HepG2 (cell line): ENCODE measurements at regions not wholly inside any gene's neighbourhood (a gene's known extent, or its start where the extent isn't known, plus 50 kb on each side); places are given as distances from the start of the nearest gene placed in this dataset.

Experiments
- ATAC-seq: fragments of 200-7000 bp; cut with Tn5 transposase; 3 replicates; pipeline ENCODE4 v1.9.1; 2020; ENCODE audit warnings: mild to moderate bottlenecking, moderate library complexity
- BruUV-seq: library from RNA; stranded (reverse); fragments of 400-500 nt; replicated peaks from 2 replicates; lab custom pipeline; 2021; lab: Mats Ljungman, UMichigan
- CTCF ChIA-PET: fragments of 300-600 bp; formaldehyde crosslinking; extraction: SDS; loops from one replicate; lab custom pipeline; 2021; ENCODE audit warnings: low total read pairs, inconsistent platforms, low intra/inter-chr PET ratio; lab: Yijun Ruan, JAX
- POLR2A ChIA-PET: fragments of 350-600 bp; sonication (Branson Sonifier 250); formaldehyde crosslinking; loops from one replicate; lab custom pipeline; 2020; ENCODE audit warnings: antibody characterized with exemption, inconsistent platforms; lab: Yijun Ruan, JAX
- DNase-seq: peaks from one replicate; pipeline ENCODE4 v3.0.0-alpha.2; 2015; ENCODE audit warnings: low spot score
- FAIRE-seq: peaks from 3 replicates; lab custom pipeline; 2011; peaks lifted over from hg19 to GRCh38; lab: Jason Lieb, UNC
- H2AFZ ChIP-seq: one replicate; pipeline ENCODE4 v1.6.1; 2011; ENCODE audit warnings: low read length, inconsistent platforms
- H3K27ac ChIP-seq: fragments of 300-600 bp; 3 replicates; pipeline ENCODE4 v1.8.0; 2011; ENCODE audit warnings: mixed run types, mild to moderate bottlenecking, mixed read lengths, low read length, inconsistent platforms; ENCODE audit not compliant: insufficient read depth; ENCODE audit errors: extremely low read length
- H3K27me3 ChIP-seq, 2 experiments: fragments of 200-600 bp in 1 of 2; 2 replicates in 1 of 2; 3 replicates in 1 of 2; pipeline versions ENCODE4 v1.6.0 to v1.8.0; 2011; ENCODE audit warnings: low read length in 2 of 2, mild to moderate bottlenecking in 2 of 2, moderate library complexity in 2 of 2, inconsistent platforms in 1 of 2; ENCODE audit not compliant: insufficient read depth in 2 of 2, control insufficient read depth in 1 of 2
- H3K36me3 ChIP-seq, 2 experiments: fragments of 200-600 bp in 1 of 2; replicated peaks in 1 of 2; 2 replicates in 1 of 2; 3 replicates in 1 of 2; pipeline versions ENCODE4 v1.5.1 to v1.8.0; 2011; ENCODE audit warnings: low read length in 2 of 2, inconsistent platforms in 1 of 2; ENCODE audit not compliant: insufficient read depth in 2 of 2, control insufficient read depth in 1 of 2
- H3K4me1 ChIP-seq: 2 replicates; pipeline ENCODE4 v1.5.1; 2012; ENCODE audit warnings: low read length, inconsistent platforms; ENCODE audit not compliant: insufficient read depth
- H3K4me2 ChIP-seq: 2 replicates; pipeline ENCODE4 v1.6.0; 2011; ENCODE audit warnings: low read depth, low read length, inconsistent platforms
- H3K4me3 ChIP-seq, 3 experiments: fragments of 200-600 bp in 1 of 3; sonication (generic), shearing (Covaris generic) in 1 of 3; replicated peaks in 1 of 3; 2 replicates each; pipeline ENCODE4 v1.5.1; 2011 to 2016; ENCODE audit warnings: low read length in 3 of 3, inconsistent platforms in 2 of 3, low read depth in 2 of 3, mild to moderate bottlenecking in 2 of 3, control low read depth in 1 of 3, mixed read lengths in 1 of 3; ENCODE audit not compliant: insufficient read depth in 1 of 3
- H3K79me2 ChIP-seq: one replicate; pipeline ENCODE4 v1.6.1; 2011; ENCODE audit warnings: low read length, inconsistent platforms; ENCODE audit not compliant: insufficient read depth
- H3K9ac ChIP-seq: 2 replicates; pipeline ENCODE4 v1.6.0; 2011; ENCODE audit warnings: mild to moderate bottlenecking, low read depth, low read length, inconsistent platforms; ENCODE audit not compliant: insufficient read depth
- H3K9me3 ChIP-seq: 2 replicates; pipeline ENCODE4 v1.5.1; 2012; ENCODE audit warnings: mild to moderate bottlenecking, low read length
- H4K20me1 ChIP-seq: 2 replicates; pipeline ENCODE4 v1.6.0; 2011; ENCODE audit warnings: inconsistent platforms, mild to moderate bottlenecking, low read length, moderate library complexity; ENCODE audit not compliant: insufficient read depth
- CCDC6 ChIP-seq: sonication (generic); formaldehyde crosslinking; IDR thresholded peaks from 2 replicates; pipeline ENCODE4 v1.8.1; 2022; ENCODE audit warnings: mild to moderate bottlenecking, missing genetic modification reagents, moderate library complexity
- E2F5 ChIP-seq: sonication (generic); formaldehyde crosslinking; conservative IDR thresholded peaks from 2 replicates; pipeline ENCODE4 v1.4.0; 2020; ENCODE audit warnings: missing genetic modification reagents
- KDM4B ChIP-seq: sonication (generic); formaldehyde crosslinking; IDR thresholded peaks from 2 replicates; pipeline ENCODE4 v1.4.0; 2020; ENCODE audit warnings: missing genetic modification reagents
- MIER3 ChIP-seq: IDR thresholded peaks from 2 replicates; pipeline ENCODE4 v1.6.1; 2016; ENCODE audit warnings: missing compliant biosample characterization, borderline replicate concordance
- RBFOX2 ChIP-seq: fragments of 200-400 bp; formaldehyde crosslinking; IDR thresholded peaks from 2 replicates; pipeline ENCODE4 v1.6.1; 2017; ENCODE audit warnings: low read depth, mild to moderate bottlenecking, low read length
- TOPORS ChIP-seq: sonication (generic); formaldehyde crosslinking; IDR thresholded peaks from 2 replicates; pipeline ENCODE4 v1.8.0; 2023; ENCODE audit warnings: mild to moderate bottlenecking, missing genetic modification reagents
- ZNF292 ChIP-seq: sonication (generic); formaldehyde crosslinking; IDR thresholded peaks from 2 replicates; pipeline ENCODE4 v1.8.1; 2022; ENCODE audit warnings: mild to moderate bottlenecking, low read depth, missing genetic modification reagents, borderline replicate concordance
- ZNF556 ChIP-seq: sonication (generic); formaldehyde crosslinking; IDR thresholded peaks from 2 replicates; pipeline ENCODE4 v1.4.0; 2020; ENCODE audit warnings: mild to moderate bottlenecking, missing genetic modification reagents, borderline replicate concordance
- ZNF639 ChIP-seq: conservative IDR thresholded peaks from 2 replicates; pipeline ENCODE4 v1.6.1; 2018; ENCODE audit warnings: missing genetic modification reagents
- ZNF709 ChIP-seq: sonication (generic); formaldehyde crosslinking; IDR thresholded peaks from 2 replicates; pipeline ENCODE4 v1.5.0; 2020; ENCODE audit warnings: mild to moderate bottlenecking, missing genetic modification reagents
- ZNF761 ChIP-seq: sonication (generic); formaldehyde crosslinking; conservative IDR thresholded peaks from 2 replicates; pipeline ENCODE4 v1.4.0; 2020; ENCODE audit warnings: mild to moderate bottlenecking, missing genetic modification reagents
- WGBS: methylation state at CpG from one replicate; pipeline ENCODE4 v1.1.6; 2017; ENCODE audit warnings: low lambda C conversion rate; 5-methylcytosine and 5-hydroxymethylcytosine counted together
- in situ Hi-C: cut with HindIII; loops from 2 replicates; pipeline ENCODE4 v1.10.0; 2017; ENCODE audit warnings: low pct_unique_long_range_greater_than_20kb; ENCODE audit not compliant: extremely low pct_ligation_motif_present
- intact Hi-C: fragments of 100-400 bp; cut with micrococcal nuclease; formaldehyde crosslinking; loops from one replicate; pipeline ENCODE4 v1.10.0; 2022; ENCODE audit not compliant: unreplicated experiment

- TF ChIP-seq E2F5 (CRISPR knock-in tag) (no peak), KDM4B (CRISPR knock-in tag) (no peak), CCDC6 (no peak)
Observed at GRCh38 chr6:22142856-22143255, 154.0 kb downstream of the PRL start (continued).

GRCh38 chr6:22145376-22145775, 151.5 kb downstream of the PRL start:
- no peaks in the 10 kb centered on the region for H3K9me3 ChIP-seq
- BruUV-seq = no TSS peak
- CTCF ChIA-PET = no interaction called here
- POLR2A ChIA-PET = no interaction called here
- no peak overlapping the region for H3K9ac ChIP-seq
- in situ Hi-C loops = no loop called here
- intact Hi-C loops = no loop called here
- WGBS = 34% methylated on average over 3 of the region's 3 CpGs
- TF ChIP-seq ZNF556 (CRISPR knock-in tag) = no peak
- no peak for TF ChIP-seq ZNF292 (CRISPR knock-in tag)
- TF ChIP-seq ZNF761 = no peak
- TF ChIP-seq MIER3 (CRISPR knock-in tag) = no peak
- TF ChIP-seq ZNF709 (CRISPR knock-in tag) = no peak
- no peak for TF ChIP-seq ZNF639 (CRISPR knock-in tag)
- no peak for TF ChIP-seq TOPORS (CRISPR knock-in tag)
- TF ChIP-seq RBFOX2 = no peak
- no peak overlapping the region for H3K4me3 ChIP-seq
- H3K36me3 ChIP-seq = no peaks in the 10 kb centered on the region
- H3K4me2 ChIP-seq = no peak overlapping the region
- no peak overlapping the region for H3K27ac ChIP-seq
- no peak overlapping the region for H2AFZ ChIP-seq
- H3K79me2 ChIP-seq = no peaks in the 10 kb centered on the region
- H4K20me1 ChIP-seq = no peaks in the 10 kb centered on the region
- H3K4me1 ChIP-seq = peaks cover 37% of the 10 kb centered on the region
- no peak for DNase-seq
- no peak for ATAC-seq
- no peaks in the 10 kb centered on the region; a peak in 1 of 5 replicates for H3K27me3 ChIP-seq
- FAIRE-seq = no peak
